Fibroblast of villous mesenchyme (primary cell): ENCODE measurements at regions not wholly inside any gene's neighbourhood (a gene's known extent, or its start where the extent isn't known, plus 50 kb on each side); places are given as distances from the start of the nearest gene placed in this dataset.

Experiments used
- DNase-seq: peaks from one replicate; pipeline ENCODE4 v3.0.0-alpha.2; 2010; ENCODE audit warnings: low read depth
- H3K4me3 ChIP-seq: 2 replicates; pipeline ENCODE4 v1.5.1; 2011; ENCODE audit warnings: low read depth, mild to moderate bottlenecking, low read length
- TF ChIP-seq, protein P1 (sequence below): IDR thresholded peaks from 2 replicates; pipeline ENCODE4 v1.5.1; 2012; ENCODE audit warnings: low read depth, mild to moderate bottlenecking, low read length; ENCODE audit not compliant: insufficient read depth

DNA sequence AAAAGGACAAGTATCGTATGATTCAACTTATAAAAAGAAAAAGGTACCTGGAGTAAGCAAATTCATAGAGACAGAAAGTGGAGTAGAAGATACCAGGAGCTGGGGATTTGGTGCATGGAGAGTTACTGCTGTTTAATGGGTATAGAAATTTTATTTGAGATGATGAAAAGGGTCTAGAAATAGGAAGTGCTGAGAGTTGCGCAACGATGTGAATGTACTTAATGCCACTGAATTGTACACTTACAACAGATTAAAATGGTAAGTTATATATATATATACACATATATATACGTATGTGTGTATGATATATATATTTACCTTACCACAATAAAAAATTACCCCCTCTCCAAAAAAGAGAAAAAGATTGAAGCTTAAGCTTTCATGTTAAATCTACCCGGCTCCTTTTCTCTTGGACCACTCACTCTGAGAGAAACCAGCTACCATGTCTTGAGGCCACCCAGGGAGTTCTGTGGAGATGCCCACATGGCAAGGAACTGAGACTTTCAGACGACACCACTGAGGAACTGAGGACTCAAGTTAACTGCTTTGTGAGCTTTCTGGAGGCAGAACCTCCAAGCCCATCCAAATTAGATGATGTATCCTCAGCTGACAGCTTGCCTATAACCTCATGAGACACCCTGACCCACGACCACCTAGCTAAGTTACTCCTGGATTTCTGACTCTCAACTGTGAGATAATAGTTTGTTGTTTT, 130.0 kb upstream of the BTG1 start:
- H3K4me3 ChIP-seq, result no peak overlapping the region
- TF ChIP-seq, protein P1, sequence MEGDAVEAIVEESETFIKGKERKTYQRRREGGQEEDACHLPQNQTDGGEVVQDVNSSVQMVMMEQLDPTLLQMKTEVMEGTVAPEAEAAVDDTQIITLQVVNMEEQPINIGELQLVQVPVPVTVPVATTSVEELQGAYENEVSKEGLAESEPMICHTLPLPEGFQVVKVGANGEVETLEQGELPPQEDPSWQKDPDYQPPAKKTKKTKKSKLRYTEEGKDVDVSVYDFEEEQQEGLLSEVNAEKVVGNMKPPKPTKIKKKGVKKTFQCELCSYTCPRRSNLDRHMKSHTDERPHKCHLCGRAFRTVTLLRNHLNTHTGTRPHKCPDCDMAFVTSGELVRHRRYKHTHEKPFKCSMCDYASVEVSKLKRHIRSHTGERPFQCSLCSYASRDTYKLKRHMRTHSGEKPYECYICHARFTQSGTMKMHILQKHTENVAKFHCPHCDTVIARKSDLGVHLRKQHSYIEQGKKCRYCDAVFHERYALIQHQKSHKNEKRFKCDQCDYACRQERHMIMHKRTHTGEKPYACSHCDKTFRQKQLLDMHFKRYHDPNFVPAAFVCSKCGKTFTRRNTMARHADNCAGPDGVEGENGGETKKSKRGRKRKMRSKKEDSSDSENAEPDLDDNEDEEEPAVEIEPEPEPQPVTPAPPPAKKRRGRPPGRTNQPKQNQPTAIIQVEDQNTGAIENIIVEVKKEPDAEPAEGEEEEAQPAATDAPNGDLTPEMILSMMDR, result no peak
- DNase-seq, result no peak

DNA sequence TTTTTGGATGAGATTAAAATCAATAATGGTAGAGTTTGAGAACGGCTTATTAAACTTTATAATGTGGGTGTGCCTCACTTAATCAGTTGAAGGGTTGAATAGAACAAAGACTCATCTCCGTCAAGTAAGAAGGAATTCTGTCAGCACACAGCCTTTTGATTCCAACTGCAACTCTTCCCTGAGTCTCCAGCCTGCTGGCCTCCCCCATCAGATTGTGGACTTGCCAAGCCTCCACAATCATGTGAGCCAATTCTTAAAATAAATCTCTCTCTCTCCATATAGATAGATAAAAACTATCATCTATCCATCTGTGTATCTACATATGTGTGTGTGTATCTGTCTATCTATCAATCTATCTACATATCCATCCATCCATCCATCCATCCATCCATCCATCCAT, 127.4 kb upstream of the BTG1 start:
- no peak overlapping the region for H3K4me3 ChIP-seq
- TF ChIP-seq, protein P1, result no peak
- no peak for DNase-seq

DNA sequence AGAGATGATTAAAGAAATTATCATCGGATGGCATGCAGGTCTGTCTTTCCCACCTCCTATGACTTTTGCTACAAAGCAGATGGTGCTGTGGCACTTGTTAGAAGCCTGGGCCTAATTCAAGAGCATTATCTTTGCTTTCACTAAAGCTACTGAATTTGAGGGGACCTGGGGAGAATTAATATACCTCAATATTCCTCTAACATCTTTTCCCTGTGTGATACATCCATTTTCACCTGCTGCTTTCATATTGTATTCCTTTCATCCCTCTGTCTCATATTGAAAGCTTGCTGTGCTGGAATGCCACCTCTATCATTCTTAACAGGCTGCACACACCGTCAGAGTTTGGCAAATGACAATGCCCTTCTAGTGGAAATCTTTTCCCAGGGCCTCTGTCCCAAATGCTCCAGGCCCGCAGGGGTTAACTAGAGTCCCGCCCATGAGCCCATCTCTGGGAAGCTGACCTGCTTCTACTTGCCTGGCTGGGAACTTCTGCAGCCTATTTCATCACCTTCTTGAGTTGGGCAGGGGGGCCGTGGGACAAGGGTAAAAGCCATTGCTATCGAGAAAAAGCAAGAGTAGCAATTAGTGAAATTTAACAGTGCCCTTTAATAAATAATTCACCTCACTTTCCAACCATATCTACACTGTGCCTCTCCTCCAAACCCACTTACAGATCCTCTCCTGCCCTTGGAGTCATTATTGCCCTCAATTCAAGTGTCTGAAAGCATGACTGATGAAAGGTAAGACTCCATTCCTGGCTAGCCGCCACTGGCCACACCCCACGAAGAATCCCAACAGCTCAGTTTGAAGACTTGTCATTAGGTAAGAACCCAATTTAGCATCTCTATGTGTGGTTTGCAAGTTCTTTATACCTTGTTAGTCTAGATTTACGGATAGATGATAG, 126.7 kb upstream of the BTG1 start:
- TF ChIP-seq, protein P1, result no peak
- H3K4me3 ChIP-seq, result no peak overlapping the region
- DNase-seq, result no peak

DNA sequence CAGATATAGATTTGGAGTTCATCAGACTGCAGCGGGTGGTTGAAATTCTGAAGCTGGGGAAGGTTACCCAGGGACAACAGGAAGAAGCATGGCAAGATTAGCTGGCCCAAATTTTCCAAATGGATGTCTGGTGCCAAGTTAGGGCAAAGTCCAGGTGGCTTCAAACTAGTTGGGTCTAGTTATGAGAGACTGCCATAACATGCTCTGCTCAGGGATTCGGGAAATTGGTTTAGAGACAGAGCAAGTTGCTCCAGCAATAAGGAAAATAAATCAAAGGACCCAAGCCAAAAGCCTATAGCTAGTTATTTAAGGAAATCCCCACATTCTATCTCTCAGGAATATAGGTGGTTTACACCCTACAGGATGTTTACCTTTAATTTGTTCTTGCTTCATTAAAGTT, 125.7 kb upstream of the BTG1 start:
- no peak overlapping the region for H3K4me3 ChIP-seq
- no peak for DNase-seq
- TF ChIP-seq, protein P1, result no peak

DNA sequence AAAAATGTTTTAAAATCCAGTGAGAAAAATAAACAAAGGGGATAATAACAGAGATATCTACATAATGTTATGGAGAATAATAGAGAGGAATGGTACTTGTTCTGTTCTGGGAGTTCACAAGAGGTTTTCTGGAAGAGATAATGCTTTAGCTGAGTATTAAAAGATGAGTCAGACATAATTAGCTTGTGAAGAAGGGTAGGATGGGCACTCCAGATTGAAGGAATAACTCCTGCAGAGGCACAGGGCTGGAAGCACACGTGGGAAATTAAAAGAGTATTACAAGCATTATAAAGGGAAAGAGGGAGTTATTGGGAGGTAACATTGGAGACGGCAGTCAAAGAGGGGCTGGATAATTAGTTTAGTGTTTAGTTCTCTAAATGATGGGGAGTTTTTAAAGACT, 124.9 kb upstream of the BTG1 start:
- no peak for DNase-seq
- TF ChIP-seq, protein P1, result no peak

DNA sequence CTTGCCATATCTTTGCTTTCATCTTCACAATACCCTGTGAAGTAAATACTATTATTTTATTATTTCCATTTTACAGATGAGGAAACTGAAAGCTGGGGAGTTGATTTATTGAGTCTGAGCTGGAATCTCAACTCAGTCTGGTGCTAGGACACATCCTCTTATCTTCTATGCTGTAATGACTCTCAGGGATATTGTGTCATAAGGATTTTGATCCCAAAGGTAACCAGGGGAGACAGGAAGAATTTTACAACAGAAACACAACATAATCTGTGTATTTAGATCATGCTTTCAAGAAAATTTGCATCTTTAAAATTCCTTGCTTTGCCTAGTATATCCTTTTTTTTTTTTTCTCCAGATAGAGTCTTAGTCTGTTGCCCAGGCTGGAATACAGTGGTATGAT, 123.3 kb upstream of the BTG1 start:
- DNase-seq, result no peak
- TF ChIP-seq, protein P1, result no peak
- no peak overlapping the region for H3K4me3 ChIP-seq

More for the DNA sequence above, 124.9 kb upstream of the BTG1 start:
- H3K4me3 ChIP-seq, result no peak overlapping the region
